ENCODE measurements at regions not wholly inside any gene's neighbourhood (a gene's known extent, or its start where the extent isn't known, plus 50 kb on each side); places are given as distances from the start of the nearest gene placed in this dataset.

DNA sequence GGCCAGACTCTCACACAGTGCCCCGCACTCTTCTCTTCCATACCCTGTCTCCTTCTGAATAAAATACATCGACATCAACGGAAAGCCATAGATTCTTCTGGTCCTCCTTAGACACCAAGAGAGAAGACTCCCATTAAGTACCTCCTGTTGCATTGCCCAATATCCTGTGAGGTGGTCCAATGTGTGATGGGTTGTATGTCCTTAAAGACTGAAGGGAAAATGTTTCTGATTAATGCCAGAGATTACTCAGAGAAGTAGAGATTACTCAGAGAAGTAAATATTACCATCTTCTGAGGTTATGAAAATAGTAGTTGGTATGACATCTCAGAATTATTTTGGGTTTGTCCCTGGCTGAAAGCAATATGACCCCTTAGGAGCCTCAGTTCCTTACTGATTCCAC is 60.8 kb upstream of the GALNT15 start:
- DNase-seq (ENCODE audit: low read depth in 2 of 2) = no peak

- DNase-seq (ENCODE audit: low read depth in 2 of 2) = no peak
These were observed 60.1 kb upstream of the GALNT15 start for GRCh38 chr3:16114429-16114828.

DNA sequence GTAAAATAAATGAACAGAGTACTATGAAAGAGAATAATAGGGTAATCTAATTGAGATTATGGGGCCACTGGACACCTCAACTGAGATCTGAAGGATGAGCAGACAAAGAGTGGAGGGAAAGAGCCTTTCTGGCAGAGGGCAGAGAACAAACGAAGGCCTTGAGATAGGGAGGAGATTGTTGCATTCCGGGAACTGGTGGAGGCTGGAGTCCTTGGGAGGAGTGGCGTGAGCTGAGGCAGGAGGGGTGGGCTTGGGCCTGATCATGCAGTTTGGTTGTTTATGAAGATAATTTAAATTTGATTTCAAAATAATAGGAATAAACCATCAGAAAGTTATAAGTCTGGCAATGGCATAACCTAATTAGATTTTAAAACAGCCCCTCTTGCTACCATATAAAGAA is 59.5 kb upstream of the GALNT15 start:
- DNase-seq (ENCODE audit: low read depth in 2 of 2) = no peak

DNA sequence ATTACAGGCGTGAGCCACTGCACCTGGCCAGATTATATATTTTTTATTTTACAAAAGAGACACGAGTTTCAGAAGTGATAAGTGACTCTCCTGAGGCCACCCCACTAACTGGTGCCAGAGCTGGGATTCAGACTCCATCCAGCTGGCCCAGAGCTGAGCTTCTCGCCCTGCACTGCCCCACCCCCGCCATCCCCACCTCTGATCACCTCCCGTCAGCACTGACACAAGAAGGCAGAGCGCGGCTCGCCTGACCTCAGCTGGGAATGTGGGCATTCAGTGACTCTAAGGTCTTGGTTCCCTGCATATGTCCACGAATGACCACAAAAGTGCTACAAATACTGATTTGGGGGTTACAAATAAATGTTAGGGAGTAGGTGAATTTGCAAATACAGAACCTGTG is 56.1 kb upstream of the GALNT15 start:
- no peak for DNase-seq (ENCODE audit: low read depth in 2 of 2)

GRCh38 chr3:16119887-16120286 is 54.6 kb upstream of the GALNT15 start:
- DNase-seq (ENCODE audit: low read depth in 2 of 2) = no peak

DNA sequence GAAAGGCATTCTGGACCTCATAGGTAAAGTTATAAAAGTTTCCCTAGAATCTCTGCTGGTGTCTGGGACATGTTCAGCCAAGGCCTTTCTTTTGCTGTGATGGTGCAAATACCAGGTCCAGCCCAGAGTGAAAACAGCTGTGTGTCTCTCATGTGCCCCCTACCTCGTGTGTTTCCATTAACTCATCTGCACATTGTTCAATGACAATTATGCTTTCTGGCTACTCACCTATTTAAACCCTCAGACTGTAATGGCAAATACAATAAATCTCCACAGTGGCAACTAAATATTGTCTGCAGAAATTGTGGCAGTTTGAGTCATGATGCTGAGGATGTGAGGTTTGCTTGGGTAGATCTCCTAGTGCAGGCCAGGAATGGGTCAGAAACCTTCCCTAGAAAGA is 53.1 kb upstream of the GALNT15 start:
- no peak for DNase-seq (ENCODE audit: low read depth in 2 of 2)

- DNase-seq (ENCODE audit: low read depth in 2 of 2) = no peak
These were observed 52.3 kb upstream of the GALNT15 start for GRCh38 chr3:16122155-16122554.

GRCh38 chr3:16122661-16123060 is 51.8 kb upstream of the GALNT15 start:
- DNase-seq (ENCODE audit: low read depth in 2 of 2) = no peak

- DNase-seq (ENCODE audit: low read depth in 2 of 2) = no peak
These were observed 49.8 kb upstream of the GALNT15 start for GRCh38 chr3:16124636-16125035.
